GM12892 (cell line): ENCODE measurements at regions not wholly inside any gene's neighbourhood (a gene's known extent, or its start where the extent isn't known, plus 50 kb on each side); places are given as distances from the start of the nearest gene placed in this dataset.

Experiments used
- POLR2A ChIP-seq: IDR thresholded peaks from 2 replicates; pipeline ENCODE4 v1.6.1; 2011; ENCODE audit warnings: low read depth, low read length, control low read depth
- TAF1 ChIP-seq: IDR thresholded peaks from 2 replicates; pipeline ENCODE4 v1.6.1; 2011; ENCODE audit warnings: low read depth, mild to moderate bottlenecking, control low read depth, low read length, borderline replicate concordance

DNA sequence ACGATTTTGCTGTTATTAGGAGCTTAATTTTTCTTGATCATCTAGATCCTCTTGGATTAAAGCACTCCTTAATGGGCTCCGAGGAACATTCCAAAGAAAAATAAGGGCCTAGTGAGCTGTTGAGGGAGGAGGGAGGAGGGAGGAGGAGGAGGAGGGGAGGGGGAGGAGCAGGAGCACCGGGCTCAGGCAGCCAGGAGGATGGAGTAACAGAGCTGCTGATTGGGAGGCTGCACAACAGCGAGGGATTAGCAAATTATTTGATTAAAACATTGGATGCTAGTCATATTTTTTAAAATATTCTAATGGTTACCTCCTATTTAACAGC is 302.1 kb upstream of the RRP15 start:
- TF ChIP-seq TAF1 (no peak), POLR2A (no peak)
